CD14-positive monocyte (primary cell): ENCODE measurements at regions not wholly inside any gene's neighbourhood (a gene's known extent, or its start where the extent isn't known, plus 50 kb on each side); places are given as distances from the start of the nearest gene placed in this dataset.

ENCODE experiments used
- DNase-seq, 3 donors: peaks; one replicate each; pipeline ENCODE4 v3.0.0-alpha.2; 2011 to 2022
- H2AFZ ChIP-seq: 2 replicates; pipeline ENCODE4 v1.6.0; 2012; ENCODE audit warnings: mild to moderate bottlenecking, low read depth, low read length, inconsistent platforms; ENCODE audit not compliant: insufficient read depth, poor library complexity, severe bottlenecking
- H3K27ac ChIP-seq, 2 donors: 1 replicate in 1 of 2; 2 replicates in 1 of 2; pipeline ENCODE4 v1.5.1; 2012 to 2013; ENCODE audit warnings: low read length in 2 of 2, control low read depth in 1 of 2, inconsistent platforms in 1 of 2, low read depth in 1 of 2, mild to moderate bottlenecking in 1 of 2
- H3K27me3 ChIP-seq, 2 donors: one replicate each; pipeline versions ENCODE4 v1.6.0 to v1.6.1; 2011 to 2013; ENCODE audit warnings: low read length in 2 of 2; ENCODE audit not compliant: control insufficient read depth in 2 of 2, insufficient read depth in 2 of 2
- H3K36me3 ChIP-seq, 2 donors: replicated peaks in 1 of 2; 1 replicate in 1 of 2; 2 replicates in 1 of 2; pipeline versions ENCODE4 v1.5.1 to v1.6.1; 2012 to 2013; ENCODE audit warnings: low read length in 2 of 2, control low read depth in 1 of 2, inconsistent platforms in 1 of 2, mild to moderate bottlenecking in 1 of 2; ENCODE audit not compliant: insufficient read depth in 2 of 2, control insufficient read depth in 1 of 2
- H3K4me1 ChIP-seq, 2 donors: 1 replicate in 1 of 2; 2 replicates in 1 of 2; pipeline versions ENCODE4 v1.5.1 to v1.6.1; 2012 to 2013; ENCODE audit warnings: low read length in 2 of 2, control low read depth in 1 of 2, inconsistent platforms in 1 of 2, mild to moderate bottlenecking in 1 of 2, moderate library complexity in 1 of 2; ENCODE audit not compliant: insufficient read depth in 2 of 2, control insufficient read depth in 1 of 2
- H3K4me2 ChIP-seq: replicated peaks from 2 replicates; pipeline ENCODE3; 2012; ENCODE audit warnings: low read length, moderate library complexity, mild to moderate bottlenecking; ENCODE audit not compliant: poor library complexity, severe bottlenecking; ENCODE audit errors: extremely low read depth
- H3K4me3 ChIP-seq, 3 experiments: fragments of 200-600 bp in 1 of 3; sonication (generic) in 1 of 3; replicated peaks in 1 of 3; 1 replicate in 2 of 3; 2 replicates in 1 of 3; pipeline ENCODE4 v1.5.1; 2011 to 2013; ENCODE audit warnings: low read length in 3 of 3, mild to moderate bottlenecking in 3 of 3, control low read depth in 2 of 3, low read depth in 2 of 3, inconsistent platforms in 1 of 3, moderate library complexity in 1 of 3
- H3K79me2 ChIP-seq: 2 replicates; pipeline ENCODE4 v1.6.0; 2012; ENCODE audit warnings: mild to moderate bottlenecking, control low read depth, inconsistent platforms, low read length, moderate library complexity; ENCODE audit not compliant: insufficient read depth
- H3K9ac ChIP-seq: 2 replicates; pipeline ENCODE4 v1.6.0; 2017; ENCODE audit warnings: low read length, mild to moderate bottlenecking; ENCODE audit not compliant: insufficient read depth, poor library complexity, severe bottlenecking
- H3K9me3 ChIP-seq, 2 donors: replicated peaks in 1 of 2; 1 replicate in 1 of 2; 2 replicates in 1 of 2; pipeline versions ENCODE4 v1.5.1 to v1.6.1; 2012 to 2013; ENCODE audit warnings: low read length in 2 of 2, control low read depth in 1 of 2; ENCODE audit not compliant: control insufficient read depth in 1 of 2, insufficient read depth in 1 of 2
- H4K20me1 ChIP-seq: 2 replicates; pipeline ENCODE4 v1.6.0; 2012; ENCODE audit warnings: mild to moderate bottlenecking, low read length, control low read depth, moderate library complexity; ENCODE audit not compliant: insufficient read depth
- H3K27ac Mint-ChIP-seq, 7 donors: one replicate each; pipeline ENCODE4 v1.8.0; 2020; ENCODE audit warnings: mild to moderate bottlenecking in 7 of 7, mixed read lengths in 7 of 7, moderate library complexity in 6 of 7, inconsistent platforms in 2 of 7
- H3K27me3 Mint-ChIP-seq, 3 donors: one replicate each; pipeline ENCODE4 v1.8.0; 2021 to 2022; ENCODE audit warnings: low read depth in 3 of 3, mild to moderate bottlenecking in 3 of 3, mixed read lengths in 3 of 3, moderate library complexity in 3 of 3, inconsistent platforms in 1 of 3
- H3K36me3 Mint-ChIP-seq, 2 donors: one replicate each; pipeline ENCODE4 v1.8.0; 2020; ENCODE audit warnings: mixed read lengths in 2 of 2, inconsistent platforms in 1 of 2, mild to moderate bottlenecking in 1 of 2
- H3K4me1 Mint-ChIP-seq: one replicate; pipeline ENCODE4 v1.8.0; 2020; ENCODE audit warnings: mild to moderate bottlenecking, mixed read lengths
- H3K4me3 Mint-ChIP-seq, 2 donors: one replicate each; pipeline ENCODE4 v1.8.0; 2020; ENCODE audit warnings: mild to moderate bottlenecking in 2 of 2, mixed read lengths in 2 of 2, moderate library complexity in 1 of 2
- H3K9me3 Mint-ChIP-seq, 7 donors: one replicate each; pipeline ENCODE4 v1.8.0; 2020 to 2022; ENCODE audit warnings: mixed read lengths in 7 of 7, mild to moderate bottlenecking in 6 of 7, moderate library complexity in 6 of 7, inconsistent platforms in 2 of 7
- WGBS: methylation state at CpG from one replicate; pipeline ENCODE4 v1.1.5; 2013; ENCODE audit warnings: missing lambda C conversion rate; ENCODE audit not compliant: insufficient coverage; 5-methylcytosine and 5-hydroxymethylcytosine counted together
- intact Hi-C, 2 donors: fragments of 100-400 bp; cut with micrococcal nuclease; formaldehyde crosslinking; loops; one replicate each; pipeline versions ENCODE4 v1.15.0 to v1.15.1; 2023
- TF ChIP-seq, protein P1 (sequence below): fragments of 200-600 bp; IDR thresholded peaks from one replicate; pipeline ENCODE4 v1.8.0; 2022; ENCODE audit warnings: antibody characterized with exemption, mild to moderate bottlenecking

- H3K4me3 Mint-ChIP-seq: no peak overlapping the region
- Histone ChIP-seq H3K36me3 (no peaks in the 10 kb centered on the region), H2AFZ (no peak overlapping the region), H3K79me2 (no peaks in the 10 kb centered on the region), H3K4me2 (no peak overlapping the region), H4K20me1 (no peaks in the 10 kb centered on the region), H3K9ac (no peak overlapping the region), H3K4me1 (no peaks in the 10 kb centered on the region), H3K4me3 (no peak overlapping the region), H3K27ac (no peak overlapping the region), H3K9me3 (no peaks in the 10 kb centered on the region), H3K27me3 (no peaks in the 10 kb centered on the region)
- 66% methylated on average over 3 of the region's 8 CpGs for WGBS
- H3K27me3 Mint-ChIP-seq: peaks cover 5 to 8% (median 6%) of the 10 kb centered on the region in 3 donors
- no peaks in the 10 kb centered on the region for H3K4me1 Mint-ChIP-seq
- intact Hi-C loops: no loop called here
- H3K9me3 Mint-ChIP-seq: peaks cover 0 to 2% (median 0%) of the 10 kb centered on the region in 7 donors
- H3K27ac Mint-ChIP-seq: no peak overlapping the region
- TF ChIP-seq, protein P1, sequence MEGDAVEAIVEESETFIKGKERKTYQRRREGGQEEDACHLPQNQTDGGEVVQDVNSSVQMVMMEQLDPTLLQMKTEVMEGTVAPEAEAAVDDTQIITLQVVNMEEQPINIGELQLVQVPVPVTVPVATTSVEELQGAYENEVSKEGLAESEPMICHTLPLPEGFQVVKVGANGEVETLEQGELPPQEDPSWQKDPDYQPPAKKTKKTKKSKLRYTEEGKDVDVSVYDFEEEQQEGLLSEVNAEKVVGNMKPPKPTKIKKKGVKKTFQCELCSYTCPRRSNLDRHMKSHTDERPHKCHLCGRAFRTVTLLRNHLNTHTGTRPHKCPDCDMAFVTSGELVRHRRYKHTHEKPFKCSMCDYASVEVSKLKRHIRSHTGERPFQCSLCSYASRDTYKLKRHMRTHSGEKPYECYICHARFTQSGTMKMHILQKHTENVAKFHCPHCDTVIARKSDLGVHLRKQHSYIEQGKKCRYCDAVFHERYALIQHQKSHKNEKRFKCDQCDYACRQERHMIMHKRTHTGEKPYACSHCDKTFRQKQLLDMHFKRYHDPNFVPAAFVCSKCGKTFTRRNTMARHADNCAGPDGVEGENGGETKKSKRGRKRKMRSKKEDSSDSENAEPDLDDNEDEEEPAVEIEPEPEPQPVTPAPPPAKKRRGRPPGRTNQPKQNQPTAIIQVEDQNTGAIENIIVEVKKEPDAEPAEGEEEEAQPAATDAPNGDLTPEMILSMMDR: no peak
- no peak for DNase-seq
- H3K36me3 Mint-ChIP-seq: no peaks in the 10 kb centered on the region
Observed at GRCh38 chrX:39398215-39398962, 597.1 kb downstream of the MID1IP1 start.

DNA sequence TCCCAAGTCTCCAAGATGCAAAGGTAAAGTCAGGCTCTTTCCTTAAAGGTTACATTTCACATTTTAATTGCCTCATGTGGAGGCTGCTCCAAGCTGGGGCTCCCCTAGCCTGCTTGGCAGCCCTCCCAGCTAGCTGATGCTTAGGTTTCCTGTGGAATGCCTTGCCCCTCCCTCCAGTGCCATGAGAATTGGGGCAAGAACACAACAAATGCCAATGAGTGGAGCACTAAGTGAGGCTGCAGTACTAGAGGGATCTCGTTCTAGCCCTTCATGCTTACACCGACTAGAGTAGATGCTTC is 597.7 kb downstream of the MID1IP1 start:
- Mint-ChIP-seq H3K27ac (no peak overlapping the region), H3K36me3 (no peaks in the 10 kb centered on the region), H3K27me3 (peaks cover 5 to 10% (median 8%) of the 10 kb centered on the region in 3 donors), H3K4me1 (no peaks in the 10 kb centered on the region), H3K9me3 (peaks cover 0 to 2% (median 0%) of the 10 kb centered on the region in 7 donors), H3K4me3 (no peak overlapping the region)
- H3K27me3 ChIP-seq: no peaks in the 10 kb centered on the region
- H3K27ac ChIP-seq: no peak overlapping the region
- H3K9ac ChIP-seq: no peak overlapping the region
- no peaks in the 10 kb centered on the region for H3K36me3 ChIP-seq
- H3K4me1 ChIP-seq: no peaks in the 10 kb centered on the region
- H3K4me2 ChIP-seq: no peak overlapping the region
- no peak for DNase-seq
- TF ChIP-seq, protein P1: no peak
- H3K79me2 ChIP-seq: no peaks in the 10 kb centered on the region
- no peaks in the 10 kb centered on the region for H3K9me3 ChIP-seq
- intact Hi-C loops: no loop called here
- no peak overlapping the region for H3K4me3 ChIP-seq
- H2AFZ ChIP-seq: no peak overlapping the region
- WGBS: no CpG with 5 or more reads among the region's 2 CpGs
- H4K20me1 ChIP-seq: no peaks in the 10 kb centered on the region
